SKM-1 (cell line): ENCODE measurements at regions not wholly inside any gene's neighbourhood (a gene's known extent, or its start where the extent isn't known, plus 50 kb on each side); places are given as distances from the start of the nearest gene placed in this dataset.

ENCODE experiments used
- DNase-seq: peaks from one replicate; lab custom pipeline; 2025; ENCODE audit not compliant: unreplicated experiment; lab: John Stamatoyannopoulos, UW

DNA sequence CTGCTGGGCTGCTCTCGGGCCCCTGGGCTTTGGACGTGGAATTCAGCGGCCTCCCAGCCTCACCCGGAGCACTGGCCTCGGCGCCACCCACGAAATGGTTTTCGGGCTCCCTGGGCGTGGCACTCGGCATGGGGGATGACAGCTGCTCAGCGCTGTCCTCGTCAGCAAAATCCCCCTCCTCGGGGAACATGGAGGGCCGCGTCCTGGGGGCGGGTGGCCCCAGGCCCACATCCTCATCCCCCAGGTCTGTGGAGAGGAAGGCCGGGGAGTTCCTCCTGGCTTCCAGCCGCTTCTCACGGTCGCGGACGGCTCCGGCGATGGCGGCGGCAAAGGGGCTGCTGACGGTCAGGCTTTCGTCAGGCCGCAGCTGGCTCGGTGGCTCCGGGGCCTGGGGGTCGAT lies 88.4 kb downstream of the CTTN start:
- no peak for DNase-seq

DNA sequence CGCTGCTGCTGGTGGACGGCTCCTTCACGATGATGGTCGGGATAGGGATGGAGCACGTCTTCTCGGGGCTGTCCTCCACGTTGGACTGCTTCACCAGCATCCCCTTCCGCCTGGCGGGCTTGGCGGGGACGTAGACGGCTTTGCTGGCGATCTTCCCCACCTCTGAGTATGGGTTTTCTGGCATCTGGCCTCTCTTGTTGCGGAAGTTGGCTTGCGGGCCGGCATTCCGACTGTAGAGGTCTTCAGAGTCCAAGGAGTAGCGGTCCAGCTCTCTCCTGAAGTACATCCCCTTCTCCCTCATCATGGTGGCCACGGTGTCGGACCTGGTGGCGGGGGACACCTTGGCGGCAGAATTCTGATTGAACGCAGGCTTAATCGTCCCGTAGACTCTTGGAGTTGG lies 88.8 kb downstream of the CTTN start:
- no peak for DNase-seq

- no peak for DNase-seq
Measured at GRCh38 chr11:70487756-70488155, 89.4 kb downstream of the CTTN start.

DNA sequence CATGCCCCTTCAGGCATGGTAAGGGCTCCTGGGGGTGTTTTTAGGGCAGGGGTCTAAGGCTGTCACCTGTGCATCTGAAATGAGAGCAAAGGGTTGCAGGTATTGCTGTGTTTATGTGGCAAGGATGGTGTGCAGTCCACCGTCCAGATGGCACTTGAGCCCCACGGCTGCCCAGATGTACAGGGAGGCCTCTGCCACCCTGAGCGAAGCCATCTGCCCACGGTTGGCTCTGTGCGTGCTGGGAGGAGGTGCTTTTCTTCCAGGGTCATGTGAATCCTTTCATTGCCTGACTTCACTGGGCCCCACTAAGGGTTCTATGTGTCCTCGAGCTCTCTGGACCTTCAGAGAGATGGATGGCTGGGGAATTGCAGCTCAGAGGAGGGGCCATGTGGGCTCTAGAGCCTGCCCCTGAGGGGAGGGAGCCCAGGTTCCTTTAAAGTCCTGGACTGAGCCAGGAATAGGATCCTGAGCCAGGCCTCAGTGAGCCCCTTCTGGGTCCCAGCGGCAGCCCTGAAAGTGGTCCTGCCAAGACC lies 89.9 kb downstream of the CTTN start:
- DNase-seq: no peak

DNA sequence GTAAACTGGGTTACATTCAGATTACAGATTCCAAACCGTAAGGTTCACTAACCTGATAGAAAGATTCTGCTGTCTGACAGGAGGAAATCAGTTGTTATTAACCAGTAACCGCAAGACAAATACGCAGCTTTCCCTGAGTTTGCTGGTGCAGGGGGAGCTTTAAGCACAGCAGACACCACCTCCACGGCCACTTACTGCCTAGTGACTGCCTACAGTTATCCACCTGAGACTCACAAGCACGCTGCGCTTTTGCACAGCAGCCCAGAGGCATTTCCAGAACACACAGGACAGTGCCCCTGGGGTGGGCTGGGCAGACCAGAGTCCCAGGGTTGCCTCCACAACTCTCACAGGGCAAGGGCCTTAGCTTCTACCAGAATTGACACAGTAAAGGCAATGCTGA lies 90.9 kb downstream of the CTTN start:
- no peak for DNase-seq

GRCh38 chr11:70490208-70490607 lies 91.9 kb downstream of the CTTN start:
- DNase-seq: no peak

- no peak for DNase-seq
Measured at GRCh38 chr11:70490723-70491558, 92.6 kb downstream of the CTTN start.

- DNase-seq: no peak
Measured at GRCh38 chr11:70491696-70492472, 93.6 kb downstream of the CTTN start.

DNA sequence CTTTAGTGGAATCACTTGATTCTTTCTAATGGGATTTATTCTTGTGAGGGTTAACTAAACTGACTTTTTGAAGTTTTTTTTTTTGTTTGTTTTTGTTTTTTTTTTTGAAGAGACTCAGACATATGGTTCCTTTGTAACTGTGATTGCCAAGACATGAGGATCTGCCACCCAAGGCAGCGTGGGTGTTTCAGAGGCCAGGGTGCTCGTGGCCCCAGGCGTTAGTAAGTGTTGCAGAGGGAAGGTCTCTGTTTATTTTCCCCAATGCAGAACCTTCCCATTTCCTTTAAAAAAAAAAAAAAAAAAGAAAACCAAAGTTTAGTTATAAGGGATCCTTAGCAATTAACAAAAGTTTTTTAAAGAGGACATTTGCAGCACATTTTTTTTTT lies 94.8 kb downstream of the CTTN start:
- DNase-seq: no peak

DNA sequence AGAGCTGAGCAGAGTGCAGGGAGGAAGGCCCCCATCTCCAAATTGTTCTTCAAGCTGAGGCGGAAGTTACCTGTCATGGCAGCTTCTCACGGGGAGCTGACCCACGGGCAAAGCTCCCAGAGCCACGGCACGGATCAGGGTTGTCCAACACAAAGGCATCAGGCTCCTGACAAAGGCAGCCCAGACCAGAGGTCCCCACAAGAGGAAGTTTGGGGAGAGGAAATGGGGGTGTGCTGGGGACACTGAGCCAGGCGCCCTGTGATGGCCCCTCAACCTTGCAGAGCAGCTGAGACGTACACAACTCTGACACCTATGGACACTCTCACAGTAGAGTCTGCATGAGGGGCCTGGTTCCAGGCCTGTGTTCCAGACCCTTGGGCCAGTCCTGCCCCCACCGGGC lies 95.6 kb downstream of the CTTN start:
- DNase-seq: no peak

GRCh38 chr11:70494559-70495350 lies 96.4 kb downstream of the CTTN start:
- DNase-seq: no peak

GRCh38 chr11:70495351-70496310 lies 97.3 kb downstream of the CTTN start:
- DNase-seq: no peak

GRCh38 chr11:70496591-70497535 lies 98.5 kb downstream of the CTTN start:
- DNase-seq: no peak

DNA sequence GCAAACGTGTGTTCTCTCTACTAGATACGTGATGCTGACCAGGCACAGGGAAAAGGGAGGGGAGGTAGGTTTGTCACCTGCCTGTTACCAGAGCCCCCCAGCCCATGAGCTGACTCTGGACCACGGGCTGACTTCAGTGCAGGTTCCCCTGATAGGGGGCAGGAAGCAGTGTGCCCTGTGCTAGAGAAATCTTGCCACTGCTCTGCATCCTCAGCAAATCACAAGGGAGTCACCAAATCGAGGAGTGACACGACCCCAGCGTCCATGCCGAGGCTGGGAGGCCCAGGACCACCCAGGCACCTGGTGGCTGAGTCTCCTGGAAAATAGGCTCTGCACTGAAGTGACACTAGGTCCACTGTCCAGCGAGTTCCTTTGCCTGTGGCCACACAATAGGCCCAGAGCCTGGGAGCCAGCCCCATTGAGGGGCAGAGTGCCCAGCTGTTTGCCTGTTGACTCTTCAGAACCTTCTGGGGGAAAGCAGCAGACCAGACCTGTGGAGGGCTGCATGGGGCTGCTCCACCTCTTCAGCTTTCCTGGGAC lies 99.3 kb downstream of the CTTN start:
- DNase-seq: no peak

GRCh38 chr11:70498171-70498571 lies 99.8 kb downstream of the CTTN start:
- no peak for DNase-seq

- no peak for DNase-seq
Measured at GRCh38 chr11:70498976-70499801, 100.9 kb downstream of the CTTN start.

DNA sequence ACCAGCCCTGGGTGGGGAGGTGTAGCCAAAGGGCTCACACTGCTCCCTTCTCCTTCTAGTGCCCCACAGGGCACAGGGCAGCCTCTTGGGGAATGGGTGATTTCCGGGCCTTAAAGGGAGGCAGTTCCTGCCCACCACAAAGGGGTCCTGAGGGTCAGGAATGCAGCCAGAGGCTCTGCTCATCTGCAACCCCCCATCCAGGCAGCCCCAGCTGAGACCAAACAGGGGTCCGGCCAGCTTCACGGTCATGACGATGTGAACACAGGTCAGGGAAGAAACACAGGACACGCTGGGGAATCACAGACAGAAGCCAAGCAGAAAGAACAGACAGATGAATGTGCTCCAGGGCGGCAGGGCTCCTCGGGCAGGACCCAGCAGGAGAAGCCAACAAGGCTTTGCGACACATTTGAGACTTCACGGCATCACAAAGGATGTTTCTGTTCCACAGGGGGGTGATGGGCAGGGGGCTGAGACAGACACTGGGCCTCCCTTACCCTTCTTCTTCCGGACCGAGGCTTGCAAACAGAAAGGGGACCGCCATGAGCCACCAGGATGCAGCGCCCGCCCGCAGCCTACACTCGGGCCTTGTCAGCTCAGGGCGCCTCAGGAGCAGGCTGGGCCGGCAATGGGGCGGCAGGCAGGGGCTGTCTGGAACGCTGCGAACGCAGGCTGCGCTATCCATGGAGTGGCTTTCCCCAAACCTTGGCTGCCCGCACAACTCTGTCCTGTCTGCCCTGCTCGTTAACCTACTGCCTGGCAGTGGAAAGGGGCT lies 101.9 kb downstream of the CTTN start:
- no peak for DNase-seq
